GM18873 (cell line): ENCODE measurements at regions not wholly inside any gene's neighbourhood (a gene's known extent, or its start where the extent isn't known, plus 50 kb on each side); places are given as distances from the start of the nearest gene placed in this dataset.

Experiments used
- ATAC-seq: cut with Tn5 transposase; IDR thresholded peaks from one replicate; pipeline ENCODE4 v1.9.1; 2021; ENCODE audit warnings: mild to moderate bottlenecking, moderate library complexity, moderate number of reproducible peaks; ENCODE audit not compliant: unreplicated experiment, low FRiP score

DNA sequence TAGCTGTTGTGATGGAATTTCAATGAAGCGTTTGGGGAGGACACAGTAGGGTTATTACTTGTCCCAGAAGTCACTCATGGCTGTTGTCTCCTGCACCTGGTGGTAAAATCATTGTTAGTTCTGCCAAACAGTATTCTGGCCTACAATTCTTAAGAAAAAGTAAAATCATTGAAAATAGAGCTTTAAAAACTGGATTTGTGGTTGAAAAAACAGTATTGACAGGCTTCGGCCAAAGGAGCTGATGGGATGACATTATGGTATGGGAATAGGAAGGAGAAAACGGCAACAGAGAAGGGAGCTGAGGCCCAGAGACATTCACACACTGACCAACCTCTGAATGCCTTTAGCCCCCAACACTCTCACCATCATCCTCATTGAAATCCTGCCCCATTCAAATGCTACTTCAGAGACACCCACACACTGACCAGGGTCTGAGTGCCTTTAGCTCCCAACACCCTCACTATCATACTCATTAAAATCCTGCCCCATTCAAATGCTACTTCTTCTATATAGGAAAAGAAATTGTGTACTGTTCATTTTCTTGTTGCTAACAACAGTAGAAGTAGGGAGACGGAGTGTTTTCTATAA, 114.1 kb upstream of the OSR1 start:
- no peak for ATAC-seq

DNA sequence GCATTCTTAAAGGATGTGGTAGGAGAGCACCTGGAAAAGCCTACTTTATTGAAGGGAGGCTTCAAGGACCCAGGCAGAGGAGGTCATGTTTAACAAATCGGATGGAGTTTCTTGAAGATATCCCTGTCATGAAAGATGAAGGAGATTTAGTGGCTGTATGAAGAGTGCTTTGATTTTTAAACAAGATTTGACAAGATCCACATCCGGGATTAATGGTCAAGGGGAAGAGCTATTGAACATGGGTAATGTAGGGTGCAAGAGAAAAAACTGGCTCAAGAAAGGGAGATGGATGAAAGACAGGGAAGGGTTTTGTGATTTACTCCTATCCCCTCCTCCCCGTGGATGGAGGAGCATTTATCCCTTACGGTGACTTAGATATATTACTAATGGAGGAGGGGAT, 113.1 kb upstream of the OSR1 start:
- ATAC-seq = no peak

DNA sequence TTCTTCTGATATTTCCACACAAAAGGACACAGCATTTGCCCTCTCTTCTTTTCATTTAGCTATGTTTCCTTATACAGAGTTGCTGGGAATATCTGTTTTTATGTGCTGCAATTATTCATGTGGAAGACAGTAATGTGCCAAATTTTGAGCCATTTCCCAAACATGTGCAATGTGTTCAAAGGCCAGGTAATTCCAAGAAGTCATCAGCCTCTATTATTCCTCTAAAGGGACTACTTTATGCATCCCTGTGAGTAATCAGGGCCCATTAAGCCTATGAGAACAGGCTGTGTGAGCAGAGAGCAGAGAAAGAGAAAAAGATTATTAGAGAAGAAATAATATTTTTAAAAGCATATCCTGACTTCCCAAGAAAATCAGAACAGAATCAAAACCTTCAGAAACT, 107.6 kb upstream of the OSR1 start:
- no peak for ATAC-seq

DNA sequence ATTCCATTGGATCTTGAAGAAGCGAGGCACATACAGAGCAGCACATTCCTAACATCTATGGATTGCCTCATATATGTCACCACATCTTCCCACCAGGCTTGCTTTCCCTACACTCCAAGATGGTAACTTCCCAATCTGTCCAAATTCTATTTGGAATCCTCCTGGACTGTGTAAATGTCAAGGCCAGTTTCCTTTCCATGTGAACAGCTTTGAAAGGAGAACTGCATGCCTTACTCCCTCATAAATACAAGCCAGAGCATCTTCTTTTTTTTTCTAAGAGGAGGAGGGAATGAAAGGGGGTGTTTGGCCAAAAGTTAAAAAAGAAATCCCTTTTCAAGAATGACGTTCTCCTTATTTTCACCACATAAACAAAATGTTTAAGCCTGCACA, 103.8 kb upstream of the OSR1 start:
- ATAC-seq = no peak

DNA sequence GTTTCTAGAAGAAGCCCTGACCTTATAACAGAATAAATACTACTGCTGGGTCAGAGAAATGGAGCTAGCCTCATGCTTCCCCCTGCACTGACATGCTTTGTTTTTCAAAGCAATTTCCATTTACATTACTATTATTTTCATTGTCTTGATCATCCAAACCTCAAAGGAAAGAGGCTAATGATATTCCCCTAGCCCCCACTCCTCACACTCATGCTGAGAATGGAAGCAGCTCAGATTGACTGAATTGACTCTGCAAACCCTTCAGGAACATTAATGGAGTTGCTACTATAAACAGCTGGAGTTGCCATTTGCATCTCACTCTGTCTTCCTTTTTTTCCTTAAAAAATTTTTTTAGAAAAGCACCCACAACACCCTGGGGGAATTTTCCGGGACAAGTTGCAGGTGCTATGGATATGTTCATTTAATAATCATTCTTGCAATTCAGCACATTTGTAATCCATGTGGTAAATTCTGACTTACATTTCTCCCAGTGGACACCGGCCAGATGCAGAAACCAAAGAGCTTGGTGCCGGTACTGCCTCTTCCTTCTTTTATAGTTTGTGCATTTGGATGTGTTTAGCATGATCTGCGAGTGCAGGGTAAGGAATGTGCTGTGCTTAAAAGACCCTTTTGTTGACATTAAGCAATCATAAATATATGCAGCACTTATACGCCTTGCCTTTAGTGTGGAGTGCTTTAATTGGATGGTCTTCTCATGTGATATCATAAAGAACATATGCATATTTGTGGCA, 103.3 kb upstream of the OSR1 start:
- ATAC-seq = no peak

DNA sequence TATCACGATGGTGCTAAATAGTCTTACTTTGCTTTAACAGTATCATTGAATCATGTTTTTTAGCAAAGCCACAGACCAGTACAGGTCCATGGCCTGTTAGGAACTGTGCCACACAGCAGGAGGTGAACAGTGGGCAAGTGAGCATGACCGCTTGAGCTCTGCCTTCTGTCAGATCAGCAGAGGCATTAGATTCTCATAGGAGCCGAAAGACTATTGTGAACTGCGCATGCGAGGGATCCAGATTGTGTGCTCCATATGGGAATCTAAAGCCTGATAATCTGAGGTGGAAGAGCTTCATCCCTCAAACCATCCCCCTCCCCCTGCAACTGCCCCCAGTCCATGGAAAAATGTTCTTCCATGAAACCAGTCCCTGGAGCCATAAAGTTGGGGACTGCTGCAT, 102.3 kb upstream of the OSR1 start:
- ATAC-seq = no peak

DNA sequence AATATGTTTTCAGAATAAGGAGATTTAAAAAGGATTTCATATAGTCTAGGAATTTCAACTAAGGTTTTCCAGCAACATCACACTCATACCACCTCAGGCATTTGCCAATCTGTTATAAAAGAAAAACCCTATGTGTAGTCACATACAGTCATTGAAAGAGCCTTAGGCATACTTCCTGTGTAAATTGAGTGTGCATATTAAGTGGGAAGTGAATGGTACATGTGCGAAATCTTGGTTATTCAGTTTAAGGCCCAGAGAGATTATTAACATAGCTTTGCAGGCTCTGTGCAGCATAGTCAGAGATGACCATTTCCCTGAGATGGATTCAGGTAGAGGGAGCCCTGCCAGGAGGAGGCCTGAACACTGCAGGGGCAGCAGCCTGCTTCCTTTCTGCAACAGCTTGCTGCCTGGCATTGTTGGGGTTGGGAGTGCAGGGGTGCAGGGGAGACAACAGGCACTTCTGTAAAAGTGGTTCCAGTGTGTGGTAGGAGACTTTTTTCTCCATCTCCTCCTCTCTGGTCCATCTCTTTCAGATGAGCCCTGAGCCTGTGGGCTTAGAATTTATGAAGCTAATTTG, 100.1 kb upstream of the OSR1 start:
- ATAC-seq = no peak

DNA sequence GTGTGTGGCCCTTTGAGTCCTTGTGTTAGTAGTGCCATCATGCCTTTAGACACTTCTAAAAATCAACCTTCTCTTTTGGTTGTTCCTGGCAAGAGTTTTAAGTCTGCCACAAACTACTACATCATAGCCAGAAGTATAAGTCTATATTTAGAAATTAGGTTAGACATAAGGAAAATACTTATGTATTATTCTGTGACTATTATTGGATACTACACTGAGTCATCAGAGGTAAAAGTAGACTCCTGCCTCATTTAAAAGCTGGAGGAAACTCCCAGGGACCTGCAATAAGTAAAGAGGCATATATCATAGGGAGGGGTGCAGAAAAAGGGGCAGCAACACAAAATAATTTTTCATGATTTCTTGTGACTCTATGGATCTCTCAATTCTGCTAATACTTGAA, 99.4 kb upstream of the OSR1 start:
- no peak for ATAC-seq

DNA sequence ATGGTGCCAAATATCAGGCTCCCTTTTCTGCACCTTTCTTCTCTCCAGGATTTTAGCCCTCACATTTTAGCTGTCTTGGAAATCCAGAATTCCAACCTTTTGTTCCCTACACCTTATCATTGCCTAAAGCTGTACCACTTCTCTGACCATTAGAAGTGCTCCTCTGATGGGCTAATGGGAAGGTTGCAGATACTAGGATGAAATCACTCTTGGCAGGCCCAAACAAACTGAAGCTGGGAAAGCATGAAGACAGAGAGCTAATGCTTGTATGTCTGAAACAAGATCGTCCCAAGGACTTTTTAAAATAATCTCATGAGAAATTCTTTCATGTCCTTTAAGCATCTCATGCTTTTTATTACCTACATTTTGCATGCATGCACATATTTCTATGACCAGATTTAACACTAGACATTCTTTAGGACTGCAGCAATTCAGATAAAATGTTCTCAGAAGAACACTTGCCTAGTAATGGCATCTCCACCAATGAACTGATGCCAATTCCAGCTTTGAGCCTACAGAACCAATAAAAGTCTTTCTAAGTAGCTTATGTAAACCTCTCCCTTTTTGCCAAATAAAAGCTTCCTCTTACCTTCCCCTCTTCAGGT, 98.4 kb upstream of the OSR1 start:
- no peak for ATAC-seq

DNA sequence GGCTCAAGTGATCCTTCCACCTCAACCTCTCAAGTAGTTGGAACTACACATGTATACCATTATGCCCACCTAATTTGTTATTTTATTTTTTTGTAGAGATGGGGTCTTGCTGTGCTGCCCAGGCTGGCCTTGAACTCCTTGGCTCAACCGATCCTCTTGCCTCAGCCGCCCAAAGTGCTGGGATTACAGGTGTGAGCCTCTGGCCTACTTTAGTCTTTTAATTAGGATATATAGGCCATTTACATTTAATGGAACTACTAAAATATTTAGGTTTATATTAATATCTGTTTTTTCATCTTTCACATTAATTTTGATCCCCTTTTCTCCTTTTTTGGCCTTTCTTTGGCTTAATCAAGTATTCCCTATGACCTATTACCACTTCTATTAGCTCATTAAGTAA, 95.7 kb upstream of the OSR1 start:
- ATAC-seq = no peak

DNA sequence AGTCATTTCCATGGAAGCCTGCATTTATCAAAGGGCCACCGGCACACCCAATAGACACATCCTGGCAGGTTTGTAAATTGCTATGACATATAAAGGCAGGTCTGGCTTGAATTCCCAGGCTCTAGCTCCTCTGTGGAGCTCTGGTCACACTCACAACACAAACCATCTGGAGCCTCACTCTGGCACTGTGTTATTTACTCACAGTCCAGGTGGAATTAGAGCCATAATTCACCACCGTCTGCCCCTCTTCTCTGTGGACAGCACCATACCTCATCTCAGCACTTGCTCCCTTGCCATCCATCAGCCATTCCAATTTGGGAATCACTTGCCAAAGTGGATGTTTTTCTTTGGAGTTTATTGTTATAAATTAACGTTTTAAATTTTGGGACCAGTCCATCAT, 84.3 kb upstream of the OSR1 start:
- no peak for ATAC-seq

DNA sequence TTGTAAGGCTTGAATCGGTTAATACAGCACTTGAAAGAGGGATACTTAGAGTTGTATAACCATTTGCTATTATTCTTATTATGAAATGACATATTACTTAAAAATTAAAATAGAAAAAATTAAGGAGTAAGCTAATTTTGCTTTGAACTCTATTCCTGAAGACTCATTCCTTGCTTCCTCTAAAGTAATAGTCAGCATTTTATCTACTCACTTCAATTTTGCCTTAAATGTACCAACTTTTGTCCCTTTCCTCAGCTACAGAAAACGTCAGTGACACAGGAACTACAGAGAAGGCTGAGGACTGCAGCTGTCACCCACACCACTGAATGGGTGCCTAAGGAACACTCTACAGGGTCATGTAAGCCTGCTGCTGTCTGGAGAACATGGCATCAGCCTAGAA, 80.7 kb upstream of the OSR1 start:
- ATAC-seq = no peak

DNA sequence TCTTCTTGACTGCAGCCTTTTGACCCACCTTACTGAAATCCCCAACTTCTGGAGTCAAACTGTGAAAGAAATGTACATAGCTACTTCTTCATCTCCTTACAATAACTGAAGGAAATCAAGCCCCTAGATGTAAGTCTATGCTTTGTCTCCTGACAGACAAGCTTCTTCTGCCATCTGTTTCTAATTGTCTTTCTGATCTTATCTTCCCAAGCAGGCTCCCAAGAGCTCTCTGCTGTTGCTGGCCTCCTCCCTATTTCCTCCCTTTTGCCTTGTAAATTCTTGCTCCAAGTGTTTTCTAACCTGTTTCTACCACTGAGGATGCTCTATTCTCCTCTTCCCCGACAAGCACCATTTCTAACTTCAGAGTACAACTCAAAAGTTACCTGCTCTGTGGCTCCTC, 77.4 kb upstream of the OSR1 start:
- ATAC-seq = no peak

DNA sequence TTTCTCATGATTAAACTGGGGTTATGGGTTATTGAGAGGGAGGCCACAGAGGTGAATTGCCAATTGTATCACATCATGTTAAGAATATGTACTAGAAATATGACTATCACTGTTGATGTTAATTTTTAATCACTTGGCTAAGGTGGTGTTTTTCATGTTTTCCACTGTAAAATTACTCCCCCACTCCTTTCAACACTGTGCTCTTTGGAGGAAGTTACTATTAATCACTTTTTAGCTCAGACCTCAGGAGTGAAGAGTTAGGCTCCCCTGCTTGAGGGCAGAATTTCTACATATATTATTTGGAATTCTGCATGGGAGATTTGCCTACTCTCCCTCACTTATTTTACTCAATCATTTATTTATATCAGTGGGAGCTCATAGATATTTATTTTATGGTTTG, 76.0 kb upstream of the OSR1 start:
- no peak for ATAC-seq

DNA sequence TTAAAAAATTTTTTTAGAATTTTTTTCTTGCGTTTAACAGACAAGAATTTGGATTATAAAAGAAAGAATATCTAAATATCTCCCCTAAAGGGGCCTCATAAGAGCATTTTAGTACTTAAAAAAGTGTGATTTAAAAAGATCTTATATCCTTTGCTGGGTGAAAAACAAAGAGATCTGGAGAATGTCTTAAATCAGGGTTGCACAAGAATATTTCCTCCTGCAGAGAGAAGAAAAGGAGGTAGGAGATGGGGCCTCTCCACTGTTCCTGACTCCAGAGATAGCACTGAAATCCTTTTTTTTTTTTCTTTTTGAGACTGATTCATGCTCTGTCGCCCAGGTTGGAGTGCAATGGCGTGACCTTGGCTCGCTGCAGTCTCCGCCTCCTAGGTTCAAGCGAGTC, 68.5 kb upstream of the OSR1 start:
- no peak for ATAC-seq

DNA sequence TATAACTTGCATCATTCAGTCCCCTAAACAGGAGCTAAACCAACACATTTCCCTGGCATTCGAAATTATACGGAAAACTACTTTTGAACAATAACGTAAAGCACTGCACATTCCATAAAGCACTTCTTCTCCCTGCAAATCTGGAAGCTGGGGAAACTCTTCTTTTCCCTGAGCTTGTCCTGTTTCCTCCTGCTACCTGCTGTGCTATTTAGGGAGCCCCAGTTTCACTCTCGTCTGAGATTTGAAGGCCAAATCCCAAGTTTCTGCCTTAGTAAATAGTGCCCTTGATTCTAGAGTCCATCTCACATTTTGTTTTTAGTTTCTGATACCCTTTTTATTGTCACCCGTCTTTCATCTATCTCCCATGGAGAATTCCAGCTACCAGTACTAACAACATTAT, 67.7 kb upstream of the OSR1 start:
- no peak for ATAC-seq

DNA sequence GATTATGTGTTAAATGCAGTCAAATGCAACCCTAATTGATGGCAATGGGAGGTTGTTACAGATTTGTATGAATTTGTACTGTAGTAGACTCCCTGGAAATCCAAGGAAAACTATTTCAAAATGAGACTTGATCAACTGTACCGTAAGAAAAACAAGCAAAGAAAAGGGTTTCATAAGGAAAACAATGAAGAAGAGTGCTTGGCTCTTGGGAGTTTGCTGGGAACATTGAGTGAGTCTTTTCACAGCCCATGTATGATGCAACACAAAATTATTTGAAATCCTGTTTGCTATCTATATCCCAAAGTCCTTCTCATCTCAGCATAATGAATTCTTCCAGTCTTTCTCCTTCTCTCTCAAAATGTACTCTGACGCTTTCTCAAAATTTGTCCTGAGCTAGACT, 67.0 kb upstream of the OSR1 start:
- no peak for ATAC-seq

DNA sequence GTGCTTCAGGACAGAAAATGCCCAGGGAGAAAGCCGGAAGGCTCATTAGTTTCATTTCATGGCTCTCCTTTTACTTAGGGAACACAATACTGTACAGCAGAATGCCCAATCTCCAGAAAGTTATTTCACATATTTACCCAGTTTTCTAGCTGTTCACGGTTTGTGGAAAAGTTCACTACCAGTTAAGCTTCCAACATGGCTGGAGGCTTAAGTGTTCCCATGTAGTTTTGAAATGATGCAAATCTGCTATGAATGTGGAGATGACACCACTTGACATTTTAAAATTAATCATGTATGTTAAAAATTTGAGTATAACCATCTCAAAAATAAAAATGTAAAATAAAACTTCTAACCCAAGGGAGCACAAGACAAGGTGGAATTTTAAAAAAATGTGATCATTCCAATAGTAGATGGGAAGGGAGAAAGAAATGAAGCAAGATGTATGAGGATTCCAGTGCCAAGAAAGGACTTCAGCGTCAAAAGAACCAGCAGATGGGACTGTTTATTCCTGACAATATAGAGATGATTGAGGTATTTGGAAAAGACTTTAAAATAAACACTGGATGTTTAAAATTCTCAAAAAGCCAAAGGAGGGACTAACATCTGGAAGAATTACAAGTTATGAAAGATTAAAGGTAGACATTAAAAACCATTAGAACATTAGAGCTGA, 60.9 kb upstream of the OSR1 start:
- no peak for ATAC-seq

DNA sequence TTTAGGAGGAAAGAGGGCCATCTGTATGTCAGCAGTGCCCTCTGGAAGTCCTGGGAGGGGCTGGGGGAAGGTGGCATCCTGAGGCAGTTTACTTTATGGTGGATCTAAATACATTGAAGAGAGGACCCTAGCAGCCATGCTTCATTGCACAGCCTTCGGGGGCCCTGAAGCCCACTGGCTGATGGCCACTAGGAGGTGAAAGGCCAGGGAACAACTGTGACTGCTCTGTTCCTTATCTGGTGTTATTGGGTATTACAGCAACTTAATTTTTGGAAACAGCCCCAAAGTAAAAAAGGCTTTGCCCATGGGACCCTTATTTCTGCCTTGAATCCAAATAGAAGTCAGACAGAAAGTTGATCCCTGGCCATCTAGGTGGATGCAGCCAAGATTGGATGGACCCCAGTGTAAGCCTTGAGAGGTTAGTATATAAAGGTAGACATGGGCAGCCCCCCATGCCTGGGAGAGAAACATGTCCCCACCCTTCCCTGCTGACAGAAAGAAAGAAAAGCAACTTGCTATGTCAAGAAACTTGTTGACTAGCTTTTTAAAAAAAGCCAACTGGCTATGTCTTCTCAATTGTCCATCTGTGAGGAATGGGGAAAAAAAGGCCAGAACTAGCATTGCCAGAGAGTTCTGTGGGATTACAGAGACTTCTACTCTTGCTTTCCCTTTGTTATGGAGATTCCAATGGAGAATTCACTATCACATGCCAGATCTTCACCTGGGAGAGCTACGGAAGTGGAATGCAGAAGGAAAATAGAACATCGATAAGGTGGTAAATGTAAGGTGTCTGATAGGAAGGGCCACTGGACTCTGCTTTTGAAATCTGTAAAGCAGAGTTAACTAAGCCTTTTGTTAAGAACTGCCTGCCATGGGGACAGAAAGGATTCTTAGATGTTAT, 58.6 kb upstream of the OSR1 start:
- ATAC-seq = no peak

DNA sequence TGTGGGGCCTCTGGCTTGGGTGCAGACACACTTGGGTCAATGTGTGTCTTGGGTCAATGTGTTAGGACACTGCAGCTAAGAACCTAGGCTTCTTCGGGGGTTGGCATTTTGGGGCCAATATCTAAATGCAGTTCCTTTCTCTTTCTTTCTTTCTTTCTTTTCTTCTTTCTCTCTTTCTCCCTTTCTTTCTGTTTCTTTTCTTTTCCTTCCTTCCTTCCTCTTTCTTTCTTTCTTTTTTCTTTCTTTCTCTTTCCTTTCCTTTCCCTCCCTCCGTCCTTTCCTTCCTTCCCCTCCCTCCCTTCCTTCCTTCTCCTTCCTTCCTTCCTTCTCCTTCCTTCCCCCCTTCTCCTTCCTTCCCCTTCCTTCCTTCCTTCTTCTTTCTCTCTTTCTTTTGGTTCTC, 57.7 kb upstream of the OSR1 start:
- ATAC-seq = no peak
